K562 (cell line): ENCODE measurements at regions not wholly inside any gene's neighbourhood (a gene's known extent, or its start where the extent isn't known, plus 50 kb on each side); places are given as distances from the start of the nearest gene placed in this dataset.

Experiments
- ATAC-seq: fragments of 200-7000 bp; cut with Tn5 transposase; 3 replicates; pipeline ENCODE4 v1.9.1; 2020; ENCODE audit warnings: moderate library complexity
- BruUV-seq: library from RNA; stranded (reverse); fragments of 400-500 nt; replicated peaks from 2 replicates; lab custom pipeline; 2021; lab: Mats Ljungman, UMichigan
- CTCF ChIA-PET: fragments of 300-600 bp; formaldehyde crosslinking; extraction: SDS; loops from one replicate; lab custom pipeline; 2021; ENCODE audit warnings: low intra/inter-chr PET ratio; lab: Yijun Ruan, JAX
- POLR2A ChIA-PET: fragments of 300-600, 350-650 bp; sonication (Branson Sonifier 250); formaldehyde crosslinking; extraction: SDS; loops from one replicate; lab custom pipeline; 2021; ENCODE audit warnings: antibody characterized with exemption, inconsistent platforms; lab: Yijun Ruan, JAX
- DNase-seq, 4 experiments: peaks; one replicate each; pipeline versions ENCODE4 v3.0.0 to v3.0.0-alpha.2; 2011 to 2018; ENCODE audit warnings: low spot score in 3 of 4, mixed read lengths in 3 of 4; ENCODE audit errors: extremely low read depth in 1 of 4
- FAIRE-seq: peaks from 2 replicates; lab custom pipeline; 2011; peaks lifted over from hg19 to GRCh38; lab: Jason Lieb, UNC
- H2AFZ ChIP-seq: 2 replicates; pipeline ENCODE4 v1.6.0; 2011; ENCODE audit warnings: low read depth, low read length, control low read depth, inconsistent platforms
- H3K27ac ChIP-seq: fragments of 200-600 bp; 3 replicates; pipeline ENCODE4 v1.8.0; 2011; ENCODE audit warnings: low read depth, mild to moderate bottlenecking, control low read depth, inconsistent platforms, low read length, moderate library complexity, mixed read lengths; ENCODE audit errors: extremely low read depth
- H3K27me3 ChIP-seq, 2 experiments: fragments of 300-600 bp in 1 of 2; 2 replicates in 1 of 2; 3 replicates in 1 of 2; pipeline versions ENCODE4 v1.6.0 to v1.8.0; 2011; ENCODE audit warnings: inconsistent platforms in 2 of 2, low read length in 2 of 2, mild to moderate bottlenecking in 1 of 2, mixed read lengths in 1 of 2, moderate library complexity in 1 of 2; ENCODE audit not compliant: control insufficient read depth in 2 of 2, insufficient read depth in 2 of 2
- H3K36me3 ChIP-seq: fragments of 300-600 bp; 3 replicates; pipeline ENCODE4 v1.8.0; 2011; ENCODE audit warnings: mild to moderate bottlenecking, low read length, inconsistent platforms; ENCODE audit not compliant: control insufficient read depth, insufficient read depth
- H3K4me1 ChIP-seq, 2 experiments: fragments of 200-600 bp in 1 of 2; replicated peaks in 1 of 2; 2 replicates in 1 of 2; 3 replicates in 1 of 2; pipeline versions ENCODE4 v1.5.1 to v1.8.0; 2011; ENCODE audit warnings: inconsistent platforms in 2 of 2, low read length in 2 of 2, mild to moderate bottlenecking in 1 of 2, mixed read lengths in 1 of 2, moderate library complexity in 1 of 2; ENCODE audit not compliant: control insufficient read depth in 2 of 2, insufficient read depth in 2 of 2
- H3K4me2 ChIP-seq: 2 replicates; pipeline ENCODE4 v1.6.1; 2011; ENCODE audit warnings: low read length, control low read depth, inconsistent platforms, mixed read lengths; ENCODE audit not compliant: insufficient read depth
- H3K4me3 ChIP-seq: fragments of 200-600 bp; sonication (generic), shearing (Covaris generic); 2 replicates; pipeline ENCODE4 v1.5.1; 2016; ENCODE audit warnings: control low read depth, inconsistent platforms
- H3K79me2 ChIP-seq: fragments of 200-600 bp; 3 replicates; pipeline ENCODE4 v1.8.0; 2011; ENCODE audit warnings: low read length, inconsistent platforms; ENCODE audit not compliant: control insufficient read depth, insufficient read depth
- H3K9ac ChIP-seq, 2 experiments: 2 replicates each; pipeline versions ENCODE4 v1.6.0 to v1.6.1; 2011; ENCODE audit warnings: low read depth in 2 of 2, low read length in 2 of 2, control low read depth in 1 of 2, inconsistent platforms in 1 of 2, mild to moderate bottlenecking in 1 of 2, mixed read lengths in 1 of 2; ENCODE audit not compliant: insufficient read depth in 1 of 2
- H3K9me1 ChIP-seq: one replicate; pipeline ENCODE4 v1.6.0; 2011; ENCODE audit warnings: inconsistent platforms, mild to moderate bottlenecking, low read length, moderate library complexity; ENCODE audit not compliant: control insufficient read depth, insufficient read depth
- H3K9me3 ChIP-seq: replicated peaks from 2 replicates; pipeline ENCODE4 v1.5.1; 2011; ENCODE audit warnings: low read depth, low read length, inconsistent platforms; ENCODE audit not compliant: control insufficient read depth, insufficient read depth
- H4K20me1 ChIP-seq: replicated peaks from 2 replicates; pipeline ENCODE4 v1.6.1; 2011; ENCODE audit warnings: low read length, inconsistent platforms, mixed read lengths; ENCODE audit not compliant: control insufficient read depth, insufficient read depth
- KAT7 ChIP-seq: sonication (generic); formaldehyde crosslinking; IDR thresholded peaks from 2 replicates; pipeline ENCODE4 v1.8.0; 2022; ENCODE audit warnings: missing genetic modification reagents, mild to moderate bottlenecking, borderline replicate concordance
- TFAM ChIP-seq: fragments of 250-450 bp; sonication (Bioruptor Pico); conservative IDR thresholded peaks from 2 replicates; pipeline ENCODE4 v1.5.0; 2021; ENCODE audit warnings: mild to moderate bottlenecking, moderate library complexity
- YBX1 ChIP-seq: fragments of 450-650 bp; IDR thresholded peaks from 2 replicates; pipeline ENCODE4 v1.7.1; 2016; ENCODE audit warnings: mild to moderate bottlenecking
- ZNF140 ChIP-seq: fragments of 250-450 bp; sonication (Bioruptor Pico); IDR thresholded peaks from 2 replicates; pipeline ENCODE4 v1.8.0; 2021; ENCODE audit warnings: moderate library complexity, mild to moderate bottlenecking, inconsistent platforms
- WGBS: fragments of 100-300 bp; shearing (Covaris generic); methylation state at CpG from one replicate; pipeline ENCODE4 v1.1.6; 2016; ENCODE audit warnings: low coverage, mixed read lengths; ENCODE audit not compliant: insufficient coverage; ENCODE audit errors: missing lambda C conversion rate; 5-methylcytosine and 5-hydroxymethylcytosine counted together
- in situ Hi-C: fragments of 300-500 bp; cut with MboI; formaldehyde crosslinking; loops from 4 replicates; pipeline ENCODE4 v1.15.0; 2018; ENCODE audit warnings: inconsistent platforms, mixed read lengths
- intact Hi-C: fragments of 100-400 bp; cut with micrococcal nuclease; formaldehyde crosslinking; loops from 2 replicates; pipeline ENCODE4 v1.14.2; 2022
- TF ChIP-seq, protein P1 (sequence below): fragments of 250-450 bp; sonication (Bioruptor Pico); IDR thresholded peaks from 2 replicates; pipeline ENCODE4 v1.4.0; 2020; ENCODE audit warnings: mild to moderate bottlenecking, moderate library complexity, borderline replicate concordance
- TF ChIP-seq, protein P2 (sequence below): sonication (generic); formaldehyde crosslinking; IDR thresholded peaks from 2 replicates; pipeline ENCODE4 v1.8.1; 2023; ENCODE audit warnings: mild to moderate bottlenecking, missing genetic modification reagents, moderate library complexity
- TF ChIP-seq, protein P3 (sequence below): sonication (generic); IDR thresholded peaks from 2 replicates; pipeline ENCODE4 v1.6.1; 2016

DNA sequence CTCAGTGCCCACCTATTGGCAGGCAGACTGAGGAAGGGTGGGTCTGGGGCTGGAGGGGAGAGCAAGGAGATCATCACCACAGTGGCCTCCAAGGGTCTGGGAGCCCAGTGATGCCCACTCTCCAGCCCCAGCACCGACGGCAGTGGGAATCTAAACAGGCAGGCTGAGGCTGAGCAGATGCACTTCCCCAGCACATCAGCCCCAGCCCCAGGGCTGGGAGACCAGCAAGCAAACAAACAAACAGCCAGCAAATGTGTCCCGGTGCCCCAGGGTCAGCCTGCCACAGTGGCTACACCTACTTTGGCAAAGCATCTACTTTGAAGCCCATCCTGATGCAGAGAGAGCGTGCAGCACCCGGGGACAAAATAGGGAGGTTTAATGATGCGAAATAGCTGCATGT is 216.3 kb upstream of the ZC3H12A start:
- Histone ChIP-seq H3K9me3 (no peaks in the 10 kb centered on the region), H3K79me2 (no peaks in the 10 kb centered on the region), H2AFZ (no peak overlapping the region), H3K36me3 (no peaks in the 10 kb centered on the region), H4K20me1 (peaks cover 12% of the 10 kb centered on the region), H3K4me1 (no peaks in the 10 kb centered on the region), H3K4me3 (no peak overlapping the region), H3K4me2 (no peak overlapping the region), H3K9me1 (no peaks in the 10 kb centered on the region), H3K27me3 (peaks cover 0 to 5% of the 10 kb centered on the region in 2 experiments; a peak in 1 of 5 replicates), H3K27ac (no peak overlapping the region), H3K9ac (no peak overlapping the region; a peak in 1 of 4 replicates)
- 1% methylated on average over 6 of the region's 6 CpGs for WGBS
- ATAC-seq (no peak), FAIRE-seq (no peak), DNase-seq (no peak)
- CTCF ChIA-PET: no interaction called here
- intact Hi-C loops: no loop called here
- POLR2A ChIA-PET: interaction anchor here (0.9 to 1.5 kb wide), 2 partner anchors 9 to 10 kb away, joined by 3 to 4 read pairs; no protein-coding TSS in a partner anchor
- in situ Hi-C loops: no loop called here
- BruUV-seq: no TSS peak
- TF ChIP-seq, protein P1, sequence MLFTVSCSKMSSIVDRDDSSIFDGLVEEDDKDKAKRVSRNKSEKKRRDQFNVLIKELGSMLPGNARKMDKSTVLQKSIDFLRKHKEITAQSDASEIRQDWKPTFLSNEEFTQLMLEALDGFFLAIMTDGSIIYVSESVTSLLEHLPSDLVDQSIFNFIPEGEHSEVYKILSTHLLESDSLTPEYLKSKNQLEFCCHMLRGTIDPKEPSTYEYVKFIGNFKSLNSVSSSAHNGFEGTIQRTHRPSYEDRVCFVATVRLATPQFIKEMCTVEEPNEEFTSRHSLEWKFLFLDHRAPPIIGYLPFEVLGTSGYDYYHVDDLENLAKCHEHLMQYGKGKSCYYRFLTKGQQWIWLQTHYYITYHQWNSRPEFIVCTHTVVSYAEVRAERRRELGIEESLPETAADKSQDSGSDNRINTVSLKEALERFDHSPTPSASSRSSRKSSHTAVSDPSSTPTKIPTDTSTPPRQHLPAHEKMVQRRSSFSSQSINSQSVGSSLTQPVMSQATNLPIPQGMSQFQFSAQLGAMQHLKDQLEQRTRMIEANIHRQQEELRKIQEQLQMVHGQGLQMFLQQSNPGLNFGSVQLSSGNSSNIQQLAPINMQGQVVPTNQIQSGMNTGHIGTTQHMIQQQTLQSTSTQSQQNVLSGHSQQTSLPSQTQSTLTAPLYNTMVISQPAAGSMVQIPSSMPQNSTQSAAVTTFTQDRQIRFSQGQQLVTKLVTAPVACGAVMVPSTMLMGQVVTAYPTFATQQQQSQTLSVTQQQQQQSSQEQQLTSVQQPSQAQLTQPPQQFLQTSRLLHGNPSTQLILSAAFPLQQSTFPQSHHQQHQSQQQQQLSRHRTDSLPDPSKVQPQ (CRISPR knock-in tag): no peak
- TF ChIP-seq, protein P2, sequence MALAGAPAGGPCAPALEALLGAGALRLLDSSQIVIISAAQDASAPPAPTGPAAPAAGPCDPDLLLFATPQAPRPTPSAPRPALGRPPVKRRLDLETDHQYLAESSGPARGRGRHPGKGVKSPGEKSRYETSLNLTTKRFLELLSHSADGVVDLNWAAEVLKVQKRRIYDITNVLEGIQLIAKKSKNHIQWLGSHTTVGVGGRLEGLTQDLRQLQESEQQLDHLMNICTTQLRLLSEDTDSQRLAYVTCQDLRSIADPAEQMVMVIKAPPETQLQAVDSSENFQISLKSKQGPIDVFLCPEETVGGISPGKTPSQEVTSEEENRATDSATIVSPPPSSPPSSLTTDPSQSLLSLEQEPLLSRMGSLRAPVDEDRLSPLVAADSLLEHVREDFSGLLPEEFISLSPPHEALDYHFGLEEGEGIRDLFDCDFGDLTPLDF (CRISPR knock-in tag): no peak
- TF ChIP-seq KAT7 (CRISPR knock-in tag): no peak
- TF ChIP-seq, protein P3, sequence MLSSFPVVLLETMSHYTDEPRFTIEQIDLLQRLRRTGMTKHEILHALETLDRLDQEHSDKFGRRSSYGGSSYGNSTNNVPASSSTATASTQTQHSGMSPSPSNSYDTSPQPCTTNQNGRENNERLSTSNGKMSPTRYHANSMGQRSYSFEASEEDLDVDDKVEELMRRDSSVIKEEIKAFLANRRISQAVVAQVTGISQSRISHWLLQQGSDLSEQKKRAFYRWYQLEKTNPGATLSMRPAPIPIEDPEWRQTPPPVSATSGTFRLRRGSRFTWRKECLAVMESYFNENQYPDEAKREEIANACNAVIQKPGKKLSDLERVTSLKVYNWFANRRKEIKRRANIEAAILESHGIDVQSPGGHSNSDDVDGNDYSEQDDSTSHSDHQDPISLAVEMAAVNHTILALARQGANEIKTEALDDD: no peak
- no peak for TF ChIP-seq YBX1
- TF ChIP-seq ZNF140 (CRISPR knock-in tag): no peak
- no peak for TF ChIP-seq TFAM (CRISPR knock-in tag)
